Loucy (cell line): ENCODE measurements at regions not wholly inside any gene's neighbourhood (a gene's known extent, or its start where the extent isn't known, plus 50 kb on each side); places are given as distances from the start of the nearest gene placed in this dataset.

Source experiments
- H2AFZ ChIP-seq: fragments of 200-600 bp; sonication (generic); 2 replicates; pipeline ENCODE4 v1.6.0; 2016; ENCODE audit warnings: antibody characterized with exemption, mild to moderate bottlenecking, low read length, moderate library complexity
- H3F3A ChIP-seq: fragments of 200-600 bp; 2 replicates; pipeline ENCODE4 v1.6.0; 2016; ENCODE audit warnings: antibody characterized with exemption, low read depth, mild to moderate bottlenecking
- H3K27me3 ChIP-seq: fragments of 200-600 bp; sonication (generic); 2 replicates; pipeline ENCODE4 v1.6.1; 2014; ENCODE audit warnings: low read length, mild to moderate bottlenecking; ENCODE audit not compliant: insufficient read depth, poor library complexity, severe bottlenecking
- H3K36me3 ChIP-seq: fragments of 200-600 bp; sonication (generic); 2 replicates; pipeline ENCODE4 v1.6.1; 2016; ENCODE audit warnings: low read length; ENCODE audit not compliant: insufficient read depth
- H3K4me1 ChIP-seq: fragments of 200-600 bp; sonication (generic); 2 replicates; pipeline ENCODE4 v1.5.1; 2014; ENCODE audit warnings: low read length, mild to moderate bottlenecking; ENCODE audit not compliant: insufficient read depth, poor library complexity, severe bottlenecking
- H3K4me2 ChIP-seq: fragments of 200-600 bp; sonication (generic); 2 replicates; pipeline ENCODE4 v1.6.0; 2014; ENCODE audit warnings: antibody characterized with exemption, low read length, low read depth, mild to moderate bottlenecking; ENCODE audit not compliant: poor library complexity, severe bottlenecking
- H3K4me3 ChIP-seq: fragments of 200-600 bp; sonication (generic); 2 replicates; pipeline ENCODE4 v1.5.1; 2014; ENCODE audit warnings: low read length, mild to moderate bottlenecking, mixed read lengths; ENCODE audit not compliant: poor library complexity, severe bottlenecking
- H3K79me2 ChIP-seq: fragments of 200-600 bp; sonication (generic); 2 replicates; pipeline ENCODE4 v1.6.1; 2014; ENCODE audit warnings: low read length; ENCODE audit not compliant: insufficient read depth
- H3K9ac ChIP-seq: fragments of 200-600 bp; sonication (generic); 2 replicates; pipeline ENCODE4 v1.6.0; 2014; ENCODE audit warnings: mild to moderate bottlenecking, low read depth, low read length, moderate library complexity; ENCODE audit not compliant: poor library complexity, severe bottlenecking
- H3K9me2 ChIP-seq: fragments of 200-600 bp; sonication (generic); replicated peaks from 2 replicates; pipeline ENCODE4 v1.6.1; 2016; ENCODE audit warnings: low read depth, low read length, mixed read lengths
- H3K9me3 ChIP-seq: fragments of 200-600 bp; sonication (generic); 2 replicates; pipeline ENCODE4 v1.6.1; 2014; ENCODE audit warnings: mild to moderate bottlenecking, antibody characterized with exemption, low read length, low read depth; ENCODE audit not compliant: insufficient read depth
- H4K20me1 ChIP-seq: fragments of 200-600 bp; sonication (generic); 2 replicates; pipeline ENCODE4 v1.6.0; 2014; ENCODE audit warnings: antibody characterized with exemption, low read length, mild to moderate bottlenecking; ENCODE audit not compliant: insufficient read depth, poor library complexity, severe bottlenecking
- CTCF ChIP-seq: fragments of 200-600 bp; sonication (generic); conservative IDR thresholded peaks from 2 replicates; pipeline ENCODE4 v1.5.1; 2014; ENCODE audit warnings: mild to moderate bottlenecking, antibody characterized with exemption, low read length
- EZH2phosphoT487 ChIP-seq: fragments of 200-600 bp; IDR thresholded peaks from 2 replicates; pipeline ENCODE4 v1.6.1; 2018; ENCODE audit warnings: antibody characterized with exemption, mild to moderate bottlenecking, moderate library complexity, borderline replicate concordance

- H3K36me3 ChIP-seq: no peaks in the 10 kb centered on the region
- H3K4me3 ChIP-seq: no peak overlapping the region
- no peaks in the 10 kb centered on the region for H4K20me1 ChIP-seq
- no peak overlapping the region for H3K9ac ChIP-seq
- H2AFZ ChIP-seq: no peak overlapping the region
- no peaks in the 10 kb centered on the region for H3K79me2 ChIP-seq
- no peaks in the 10 kb centered on the region for H3K9me2 ChIP-seq
- TF ChIP-seq CTCF (no peak), EZH2phosphoT487 (no peak)
- no peak overlapping the region for H3K4me2 ChIP-seq
- no peaks in the 10 kb centered on the region for H3F3A ChIP-seq
- no peaks in the 10 kb centered on the region for H3K27me3 ChIP-seq
- no peaks in the 10 kb centered on the region for H3K9me3 ChIP-seq
- peaks cover 8% of the 10 kb centered on the region for H3K4me1 ChIP-seq
Observed at GRCh38 chr2:101619191-101619591, 78.3 kb upstream of the MAP4K4 start.

GRCh38 chr2:101617796-101618195 is 79.7 kb upstream of the MAP4K4 start:
- Histone ChIP-seq H3K9me3 (no peaks in the 10 kb centered on the region), H3K79me2 (no peaks in the 10 kb centered on the region), H3K4me2 (no peak overlapping the region), H2AFZ (no peak overlapping the region), H3K9ac (no peak overlapping the region), H4K20me1 (no peaks in the 10 kb centered on the region), H3K9me2 (no peaks in the 10 kb centered on the region), H3K27me3 (no peaks in the 10 kb centered on the region), H3K4me1 (peaks cover 8% of the 10 kb centered on the region), H3K4me3 (no peak overlapping the region), H3K36me3 (no peaks in the 10 kb centered on the region), H3F3A (no peaks in the 10 kb centered on the region)
- TF ChIP-seq EZH2phosphoT487 (no peak), CTCF (no peak)

DNA sequence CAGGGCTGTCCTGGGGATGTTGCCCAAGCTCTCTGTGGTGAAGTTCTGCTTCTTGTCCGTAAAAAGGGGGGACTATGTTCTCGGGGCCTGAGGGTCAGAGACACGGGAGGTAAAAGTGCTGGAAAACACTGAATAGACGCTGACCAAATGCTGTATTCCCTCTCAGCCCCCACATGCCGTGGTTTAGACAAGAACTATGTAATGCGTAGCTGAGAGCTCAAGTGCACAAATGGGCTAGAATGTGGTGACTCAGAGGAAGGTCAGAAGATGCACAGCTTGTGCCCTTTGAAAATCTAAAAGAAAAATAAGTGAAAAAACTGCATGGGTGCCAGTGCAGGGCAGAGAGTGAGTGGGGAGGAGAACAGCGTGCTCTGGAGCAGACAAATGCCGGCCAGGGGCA is 80.3 kb upstream of the MAP4K4 start:
- Histone ChIP-seq H3K4me1 (peaks cover 8% of the 10 kb centered on the region), H3K36me3 (no peaks in the 10 kb centered on the region), H2AFZ (no peak overlapping the region), H3K4me3 (no peak overlapping the region), H3K27me3 (no peaks in the 10 kb centered on the region), H3K79me2 (no peaks in the 10 kb centered on the region), H3K9me2 (no peaks in the 10 kb centered on the region), H3K4me2 (no peak overlapping the region), H3F3A (no peaks in the 10 kb centered on the region), H4K20me1 (no peaks in the 10 kb centered on the region), H3K9me3 (no peaks in the 10 kb centered on the region), H3K9ac (no peak overlapping the region)
- TF ChIP-seq EZH2phosphoT487 (no peak), CTCF (no peak)
